ENCODE measurements at regions not wholly inside any gene's neighbourhood (a gene's known extent, or its start where the extent isn't known, plus 50 kb on each side); places are given as distances from the start of the nearest gene placed in this dataset.

- TF ChIP-seq, protein P1, sequence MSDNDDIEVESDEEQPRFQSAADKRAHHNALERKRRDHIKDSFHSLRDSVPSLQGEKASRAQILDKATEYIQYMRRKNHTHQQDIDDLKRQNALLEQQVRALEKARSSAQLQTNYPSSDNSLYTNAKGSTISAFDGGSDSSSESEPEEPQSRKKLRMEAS (IDR thresholded peaks at IDR 0.05) = no peak
- TF ChIP-seq, protein P2, sequence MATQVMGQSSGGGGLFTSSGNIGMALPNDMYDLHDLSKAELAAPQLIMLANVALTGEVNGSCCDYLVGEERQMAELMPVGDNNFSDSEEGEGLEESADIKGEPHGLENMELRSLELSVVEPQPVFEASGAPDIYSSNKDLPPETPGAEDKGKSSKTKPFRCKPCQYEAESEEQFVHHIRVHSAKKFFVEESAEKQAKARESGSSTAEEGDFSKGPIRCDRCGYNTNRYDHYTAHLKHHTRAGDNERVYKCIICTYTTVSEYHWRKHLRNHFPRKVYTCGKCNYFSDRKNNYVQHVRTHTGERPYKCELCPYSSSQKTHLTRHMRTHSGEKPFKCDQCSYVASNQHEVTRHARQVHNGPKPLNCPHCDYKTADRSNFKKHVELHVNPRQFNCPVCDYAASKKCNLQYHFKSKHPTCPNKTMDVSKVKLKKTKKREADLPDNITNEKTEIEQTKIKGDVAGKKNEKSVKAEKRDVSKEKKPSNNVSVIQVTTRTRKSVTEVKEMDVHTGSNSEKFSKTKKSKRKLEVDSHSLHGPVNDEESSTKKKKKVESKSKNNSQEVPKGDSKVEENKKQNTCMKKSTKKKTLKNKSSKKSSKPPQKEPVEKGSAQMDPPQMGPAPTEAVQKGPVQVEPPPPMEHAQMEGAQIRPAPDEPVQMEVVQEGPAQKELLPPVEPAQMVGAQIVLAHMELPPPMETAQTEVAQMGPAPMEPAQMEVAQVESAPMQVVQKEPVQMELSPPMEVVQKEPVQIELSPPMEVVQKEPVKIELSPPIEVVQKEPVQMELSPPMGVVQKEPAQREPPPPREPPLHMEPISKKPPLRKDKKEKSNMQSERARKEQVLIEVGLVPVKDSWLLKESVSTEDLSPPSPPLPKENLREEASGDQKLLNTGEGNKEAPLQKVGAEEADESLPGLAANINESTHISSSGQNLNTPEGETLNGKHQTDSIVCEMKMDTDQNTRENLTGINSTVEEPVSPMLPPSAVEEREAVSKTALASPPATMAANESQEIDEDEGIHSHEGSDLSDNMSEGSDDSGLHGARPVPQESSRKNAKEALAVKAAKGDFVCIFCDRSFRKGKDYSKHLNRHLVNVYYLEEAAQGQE (IDR thresholded peaks at IDR 0.05) = no peak
- TF ChIP-seq, protein P3, sequence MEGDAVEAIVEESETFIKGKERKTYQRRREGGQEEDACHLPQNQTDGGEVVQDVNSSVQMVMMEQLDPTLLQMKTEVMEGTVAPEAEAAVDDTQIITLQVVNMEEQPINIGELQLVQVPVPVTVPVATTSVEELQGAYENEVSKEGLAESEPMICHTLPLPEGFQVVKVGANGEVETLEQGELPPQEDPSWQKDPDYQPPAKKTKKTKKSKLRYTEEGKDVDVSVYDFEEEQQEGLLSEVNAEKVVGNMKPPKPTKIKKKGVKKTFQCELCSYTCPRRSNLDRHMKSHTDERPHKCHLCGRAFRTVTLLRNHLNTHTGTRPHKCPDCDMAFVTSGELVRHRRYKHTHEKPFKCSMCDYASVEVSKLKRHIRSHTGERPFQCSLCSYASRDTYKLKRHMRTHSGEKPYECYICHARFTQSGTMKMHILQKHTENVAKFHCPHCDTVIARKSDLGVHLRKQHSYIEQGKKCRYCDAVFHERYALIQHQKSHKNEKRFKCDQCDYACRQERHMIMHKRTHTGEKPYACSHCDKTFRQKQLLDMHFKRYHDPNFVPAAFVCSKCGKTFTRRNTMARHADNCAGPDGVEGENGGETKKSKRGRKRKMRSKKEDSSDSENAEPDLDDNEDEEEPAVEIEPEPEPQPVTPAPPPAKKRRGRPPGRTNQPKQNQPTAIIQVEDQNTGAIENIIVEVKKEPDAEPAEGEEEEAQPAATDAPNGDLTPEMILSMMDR (IDR thresholded peaks at IDR 0.05) = no peak
- no peak for TF ChIP-seq POLR2A (IDR thresholded peaks at IDR 0.05; ENCODE audit: low read length)
- TF ChIP-seq RAD21 (conservative IDR thresholded peaks at IDR 0.05 in 1 of 2, IDR thresholded peaks at IDR 0.05 in 1 of 2) = no peak
- no peak for TF ChIP-seq CHD4 (IDR thresholded peaks at IDR 0.05; ENCODE audit: borderline replicate concordance)
- no peak for TF ChIP-seq MAFK (IDR thresholded peaks at IDR 0.05; ENCODE audit: partially characterized antibody)
- TF ChIP-seq KDM5A (IDR thresholded peaks at IDR 0.05) = no peak
- TF ChIP-seq JUNB (IDR thresholded peaks at IDR 0.05) = no peak
Measured at GRCh38 chr3:72284471-72284870, 499.5 kb upstream of the PROK2 start.
